BJ (cell line): ENCODE measurements at regions not wholly inside any gene's neighbourhood (a gene's known extent, or its start where the extent isn't known, plus 50 kb on each side); places are given as distances from the start of the nearest gene placed in this dataset.
"Not testable (repeated sequence)": the region's sequence is repeated elsewhere in the genome, so short reads cannot be mapped to it uniquely, and the experiment has no call there.

Source experiments
- CTCF ChIA-PET: fragments of 350-600 bp; formaldehyde crosslinking; extraction: SDS; loops from one replicate; lab custom pipeline; 2021; ENCODE audit warnings: antibody characterized with exemption, inconsistent platforms; lab: Yijun Ruan, JAX
- POLR2A ChIA-PET: fragments of 300-600 bp; sonication (Branson Sonifier 250); formaldehyde crosslinking; extraction: SDS; loops from one replicate; lab custom pipeline; 2021; ENCODE audit warnings: antibody characterized with exemption; lab: Charles Lee
- DNase-seq: peaks from one replicate; pipeline ENCODE4 v3.0.0-alpha.2; 2011; ENCODE audit warnings: low read depth
- H3K27me3 ChIP-seq: 2 replicates; pipeline ENCODE4 v1.6.0; 2011; ENCODE audit warnings: low read length; ENCODE audit not compliant: control insufficient read depth, insufficient read depth
- H3K36me3 ChIP-seq: 2 replicates; pipeline ENCODE4 v1.5.1; 2011; ENCODE audit warnings: low read length; ENCODE audit not compliant: control insufficient read depth, insufficient read depth
- H3K4me3 ChIP-seq: 2 replicates; pipeline ENCODE4 v1.5.1; 2011; ENCODE audit warnings: low read depth, mild to moderate bottlenecking, control low read depth, low read length
- CTCF ChIP-seq: IDR thresholded peaks from 2 replicates; pipeline ENCODE4 v1.5.1; 2011; ENCODE audit warnings: low read depth, mild to moderate bottlenecking, control low read depth, inconsistent platforms, low read length, moderate library complexity; ENCODE audit not compliant: insufficient read depth

GRCh38 chr7:145812218-145812617, 304.4 kb upstream of the CNTNAP2 start:
- H3K4me3 ChIP-seq = no peak overlapping the region
- H3K27me3 ChIP-seq = no peaks in the 10 kb centered on the region
- ChIA-PET POLR2A (no interaction called here), CTCF (no interaction called here)
- no peaks in the 10 kb centered on the region for H3K36me3 ChIP-seq
- no peak for TF ChIP-seq CTCF
- no peak for DNase-seq

GRCh38 chr7:145805496-145805895, 311.1 kb upstream of the CNTNAP2 start:
- H3K4me3 ChIP-seq, H3K36me3 ChIP-seq, CTCF ChIA-PET, DNase-seq, POLR2A ChIA-PET, H3K27me3 ChIP-seq: not testable (repeated sequence)

- no peak for TF ChIP-seq CTCF
- no peak overlapping the region for H3K4me3 ChIP-seq
- no peaks in the 10 kb centered on the region for H3K27me3 ChIP-seq
- no peak for DNase-seq
- ChIA-PET CTCF (no interaction called here), POLR2A (no interaction called here)
- H3K36me3 ChIP-seq = no peaks in the 10 kb centered on the region
These were observed 319.1 kb upstream of the CNTNAP2 start for GRCh38 chr7:145797507-145797906.

- ChIA-PET POLR2A (no interaction called here), CTCF (no interaction called here)
- H3K36me3 ChIP-seq = no peaks in the 10 kb centered on the region
- H3K4me3 ChIP-seq = no peak overlapping the region
- H3K27me3 ChIP-seq = no peaks in the 10 kb centered on the region
- no peak for TF ChIP-seq CTCF
- no peak for DNase-seq
These were observed 321.5 kb upstream of the CNTNAP2 start for GRCh38 chr7:145795132-145795531.

GRCh38 chr7:145784809-145785780, 331.5 kb upstream of the CNTNAP2 start:
- no peak overlapping the region for H3K4me3 ChIP-seq
- no peak for TF ChIP-seq CTCF
- DNase-seq = no peak
- H3K36me3 ChIP-seq = no peaks in the 10 kb centered on the region
- ChIA-PET CTCF (no interaction called here), POLR2A (no interaction called here)
- no peaks in the 10 kb centered on the region for H3K27me3 ChIP-seq

GRCh38 chr7:145781388-145781787, 335.2 kb upstream of the CNTNAP2 start:
- H3K27me3 ChIP-seq, H3K36me3 ChIP-seq, H3K4me3 ChIP-seq, POLR2A ChIA-PET, CTCF ChIA-PET, DNase-seq: not testable (repeated sequence)
